Uterus (tissue), 2 donors: ENCODE measurements at regions not wholly inside any gene's neighbourhood (a gene's known extent, or its start where the extent isn't known, plus 50 kb on each side); places are given as distances from the start of the nearest gene placed in this dataset.

Experiments used
- CTCF ChIP-seq, 4 experiments: fragments of 200-600 bp in 2 of 4; fragments of 450-650 bp in 2 of 4; sonication (generic) in 2 of 4; IDR thresholded peaks; one replicate each; pipeline ENCODE4 v1.5.1; 2016 to 2019; ENCODE audit warnings: antibody characterized with exemption in 4 of 4, mild to moderate bottlenecking in 2 of 4, moderate library complexity in 1 of 4
- POLR2A ChIP-seq, 2 donors: fragments of 450-650 bp; IDR thresholded peaks; one replicate each; pipeline ENCODE4 v1.6.1; 2016; ENCODE audit warnings: antibody characterized with exemption in 2 of 2, mild to moderate bottlenecking in 1 of 2, moderate library complexity in 1 of 2

GRCh38 chr7:52749880-52750279 is 285.6 kb upstream of the POM121L12 start:
- TF ChIP-seq CTCF (IDR thresholded peaks at IDR 0.05) (no peak), POLR2A (IDR thresholded peaks at IDR 0.05) (no peak)
